ENCODE measurements at regions not wholly inside any gene's neighbourhood (a gene's known extent, or its start where the extent isn't known, plus 50 kb on each side); places are given as distances from the start of the nearest gene placed in this dataset.

DNA sequence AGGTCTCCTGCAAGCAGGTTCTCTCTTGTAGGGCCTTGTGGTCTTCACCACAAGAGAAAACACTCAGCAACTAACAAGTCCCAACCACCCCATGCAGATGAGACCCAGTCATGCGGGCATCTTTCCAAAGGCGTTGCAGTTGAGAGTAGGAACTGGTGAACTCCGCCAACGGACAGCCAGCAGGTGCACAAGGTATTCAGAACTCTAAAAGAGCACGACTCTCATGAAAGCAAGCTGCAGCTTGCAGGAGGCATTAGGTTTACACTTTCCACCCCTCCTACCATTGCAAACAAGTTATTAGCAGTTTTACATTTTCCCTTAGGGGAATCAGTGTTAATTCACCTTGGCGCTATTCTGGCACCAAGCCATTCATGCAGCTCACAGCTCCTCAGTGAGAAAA is 173.4 kb upstream of the KIT start:
- Histone ChIP-seq H3K23me2 (ENCODE audit: low read depth, low read length) (no peaks in the 10 kb centered on the region), H4K20me1 (replicated peaks in 1 of 2; ENCODE audit: control insufficient read depth in 1 of 2, insufficient read depth in 2 of 2, low read length in 2 of 2) (no peaks in the 10 kb centered on the region), H2BK5ac (ENCODE audit: low read depth, low read length) (no peak overlapping the region), H2BK20ac (ENCODE audit: low read length) (no peak overlapping the region), H3K9me3 (ENCODE audit: insufficient read depth in 2 of 2, low read depth in 1 of 2, low read length in 1 of 2) (0 out of 4 replicates have a peak, but pooled peaks cover 0 to 2% of the 10 kb centered on the region in 2 experiments), H3K9ac (replicated peaks in 1 of 4; ENCODE audit: extremely low read depth in 1 of 4, low read depth in 3 of 4, low read length in 3 of 4) (no peak overlapping the region), H3K4me3 (ENCODE audit: extremely low read depth in 1 of 4, insufficient read depth in 2 of 4, low read depth in 3 of 4, low read length in 4 of 4) (no peak overlapping the region), H2AFZ (ENCODE audit: low read length) (no peak overlapping the region), H4K5ac (ENCODE audit: insufficient read length, low read depth, low read length) (no peak overlapping the region), H4K8ac (ENCODE audit: extremely low read depth, insufficient read depth, low read length) (no peak overlapping the region), H3K4me1 (replicated peaks in 1 of 4; ENCODE audit: control insufficient read depth in 3 of 4, insufficient read depth in 4 of 4, low read length in 3 of 4) (no peaks in the 10 kb centered on the region), H3K79me2 (ENCODE audit: control insufficient read depth in 1 of 2, insufficient read depth in 2 of 2, low read length in 2 of 2) (no peaks in the 10 kb centered on the region), H2AK5ac (ENCODE audit: low read depth, low read length) (no peak overlapping the region), H3K18ac (ENCODE audit: extremely low read depth, low read length) (no peak overlapping the region), H3K36me3 (ENCODE audit: control insufficient read depth in 2 of 4, insufficient read depth in 4 of 4, low read length in 3 of 4) (no peaks in the 10 kb centered on the region), H3K79me1 (ENCODE audit: low read depth, low read length) (no peaks in the 10 kb centered on the region), H4K91ac (replicated peaks; ENCODE audit: insufficient read length, low read length) (no peak overlapping the region), H2BK120ac (replicated peaks; ENCODE audit: low read depth, low read length) (no peak overlapping the region), H3K23ac (ENCODE audit: insufficient read length) (no peak overlapping the region), H3K4ac (replicated peaks; ENCODE audit: insufficient read length, low read depth, low read length) (no peak overlapping the region), H3K27me3 (replicated peaks in 1 of 4; ENCODE audit: control insufficient read depth in 3 of 4, extremely low read depth in 1 of 4, insufficient read depth in 3 of 4, low read length in 3 of 4) (no peaks in the 10 kb centered on the region), H2BK15ac (ENCODE audit: low read length) (no peak overlapping the region), H3K56ac (replicated peaks; ENCODE audit: insufficient read length, low read depth, low read length) (no peak overlapping the region), H3K27ac (ENCODE audit: low read depth, low read length) (no peak overlapping the region), H3K4me2 (ENCODE audit: insufficient read depth in 1 of 2, low read depth in 2 of 2, low read length in 2 of 2) (no peak overlapping the region), H3K14ac (ENCODE audit: insufficient read length) (no peak overlapping the region), H2BK12ac (ENCODE audit: low read depth, low read length) (no peak overlapping the region)
- FAIRE-seq, result no peak
- TF ChIP-seq EZH2 (IDR thresholded peaks at IDR 0.05; ENCODE audit: low read depth, low read length, severe bottlenecking) (no peak), HDAC2 (IDR thresholded peaks at IDR 0.05; ENCODE audit: borderline replicate concordance in 1 of 2, low read depth in 2 of 2, low read length in 2 of 2) (no peak), TEAD4 (IDR thresholded peaks at IDR 0.05; ENCODE audit: low read depth, low read length) (no peak), EGR1 (IDR thresholded peaks at IDR 0.05; ENCODE audit: borderline replicate concordance, low read depth, low read length) (no peak), SRF (IDR thresholded peaks at IDR 0.05; ENCODE audit: low read depth, low read length) (no peak), ZNF274 (IDR thresholded peaks at IDR 0.05; ENCODE audit: borderline replicate concordance, extremely low read depth, low read length) (no peak), POU5F1 (IDR thresholded peaks at IDR 0.05; ENCODE audit: low read depth, low read length) (no peak), SIN3A (conservative IDR thresholded peaks at IDR 0.05 in 1 of 2, IDR thresholded peaks at IDR 0.05 in 1 of 2; ENCODE audit: low read depth in 1 of 2, low read length in 2 of 2) (no peak), BACH1 (IDR thresholded peaks at IDR 0.05; ENCODE audit: low read length) (no peak)
- TF ChIP-seq, protein P1, sequence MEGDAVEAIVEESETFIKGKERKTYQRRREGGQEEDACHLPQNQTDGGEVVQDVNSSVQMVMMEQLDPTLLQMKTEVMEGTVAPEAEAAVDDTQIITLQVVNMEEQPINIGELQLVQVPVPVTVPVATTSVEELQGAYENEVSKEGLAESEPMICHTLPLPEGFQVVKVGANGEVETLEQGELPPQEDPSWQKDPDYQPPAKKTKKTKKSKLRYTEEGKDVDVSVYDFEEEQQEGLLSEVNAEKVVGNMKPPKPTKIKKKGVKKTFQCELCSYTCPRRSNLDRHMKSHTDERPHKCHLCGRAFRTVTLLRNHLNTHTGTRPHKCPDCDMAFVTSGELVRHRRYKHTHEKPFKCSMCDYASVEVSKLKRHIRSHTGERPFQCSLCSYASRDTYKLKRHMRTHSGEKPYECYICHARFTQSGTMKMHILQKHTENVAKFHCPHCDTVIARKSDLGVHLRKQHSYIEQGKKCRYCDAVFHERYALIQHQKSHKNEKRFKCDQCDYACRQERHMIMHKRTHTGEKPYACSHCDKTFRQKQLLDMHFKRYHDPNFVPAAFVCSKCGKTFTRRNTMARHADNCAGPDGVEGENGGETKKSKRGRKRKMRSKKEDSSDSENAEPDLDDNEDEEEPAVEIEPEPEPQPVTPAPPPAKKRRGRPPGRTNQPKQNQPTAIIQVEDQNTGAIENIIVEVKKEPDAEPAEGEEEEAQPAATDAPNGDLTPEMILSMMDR (IDR thresholded peaks at IDR 0.05; ENCODE audit: control extremely low read depth in 1 of 3, insufficient read depth in 1 of 3, low read depth in 1 of 3, low read length in 3 of 3), result no peak
- WGBS, 2 experiments (ENCODE audit: extremely low coverage in 1 of 2, insufficient coverage in 1 of 2, insufficient read length in 1 of 2, insufficient replicate concordance in 2 of 2, low coverage in 1 of 2, low lambda C conversion rate in 2 of 2, missing lambda C conversion rate in 1 of 2), result 94% methylated on average over 6 of the region's 6 CpGs; no CpG with 5 or more reads in 1 of the 2 experiments
- DNase-seq (ENCODE audit: low read depth in 1 of 2, low spot score in 2 of 2), result no peak
- POLR2A ChIA-PET (ENCODE audit: partially characterized antibody), result no interaction called here
- CTCF ChIA-PET (ENCODE audit: partially characterized antibody), result interaction anchor here (1.0 kb wide), 1 partner anchor 51 kb away, joined by 3 read pairs; no protein-coding TSS in a partner anchor
